Tibial artery (tissue), 4 donors: ENCODE measurements at regions not wholly inside any gene's neighbourhood (a gene's known extent, or its start where the extent isn't known, plus 50 kb on each side); places are given as distances from the start of the nearest gene placed in this dataset.
"Not testable (repeated sequence)": the region's sequence is repeated elsewhere in the genome, so short reads cannot be mapped to it uniquely, and the experiment has no call there.

Source experiments
- DNase-seq, 2 donors: peaks; one replicate each; pipeline ENCODE4 v3.0.0-alpha.2; 2019
- H3K27ac ChIP-seq, 2 donors: fragments of 200-600 bp; sonication (generic) in 1 of 2; 1 replicate in 1 of 2; 2 replicates in 1 of 2; pipeline ENCODE4 v1.5.1; 2018 to 2019; ENCODE audit warnings: mild to moderate bottlenecking in 1 of 2
- H3K27me3 ChIP-seq, 2 donors: fragments of 200-600 bp; sonication (generic) in 1 of 2; one replicate each; pipeline versions ENCODE4 v1.5.1 to v1.6.0; 2016 to 2019
- H3K36me3 ChIP-seq, 3 donors: fragments of 200-600 bp; sonication (generic) in 2 of 3; one replicate each; pipeline ENCODE4 v1.5.1; 2016 to 2019; ENCODE audit warnings: mild to moderate bottlenecking in 2 of 3
- H3K4me1 ChIP-seq, 4 donors: fragments of 200-600 bp; sonication (generic) in 2 of 4; 1 replicate in 3 of 4; 2 replicates in 1 of 4; pipeline ENCODE4 v1.5.1; 2016 to 2019
- H3K4me3 ChIP-seq, 2 donors: fragments of 200-600 bp; sonication (generic) in 1 of 2; 1 replicate in 1 of 2; 2 replicates in 1 of 2; pipeline ENCODE4 v1.5.1; 2018 to 2019; ENCODE audit warnings: mild to moderate bottlenecking in 2 of 2
- H3K9me3 ChIP-seq, 3 donors: fragments of 200-600 bp; sonication (generic) in 1 of 3; one replicate each; pipeline ENCODE4 v1.5.1; 2016 to 2019
- CTCF ChIP-seq, 2 experiments: fragments of 200-600 bp in 1 of 2; fragments of 450-650 bp in 1 of 2; IDR thresholded peaks; one replicate each; pipeline ENCODE4 v1.5.1; 2017 to 2019; ENCODE audit warnings: antibody characterized with exemption in 2 of 2, mild to moderate bottlenecking in 1 of 2, moderate library complexity in 1 of 2
- intact Hi-C: fragments of 100-400 bp; cut with DNase I; formaldehyde crosslinking; loops from one replicate; pipeline ENCODE4 v1.15.0; 2023; ENCODE audit warnings: low total_unique reads

GRCh38 chr9:73441223-73441622 is 289.6 kb downstream of the ANXA1 start:
- Histone ChIP-seq H3K27ac (no peak overlapping the region), H3K9me3 (no peaks in the 10 kb centered on the region), H3K4me3 (no peak overlapping the region), H3K27me3 (no peaks in the 10 kb centered on the region), H3K36me3 (no peaks in the 10 kb centered on the region), H3K4me1 (peaks cover 0 to 12% (median 0%) of the 10 kb centered on the region in 4 donors)
- intact Hi-C loops: no loop called here
- no peak for DNase-seq
- no peak for TF ChIP-seq CTCF (IDR thresholded peaks at IDR 0.05)

DNA sequence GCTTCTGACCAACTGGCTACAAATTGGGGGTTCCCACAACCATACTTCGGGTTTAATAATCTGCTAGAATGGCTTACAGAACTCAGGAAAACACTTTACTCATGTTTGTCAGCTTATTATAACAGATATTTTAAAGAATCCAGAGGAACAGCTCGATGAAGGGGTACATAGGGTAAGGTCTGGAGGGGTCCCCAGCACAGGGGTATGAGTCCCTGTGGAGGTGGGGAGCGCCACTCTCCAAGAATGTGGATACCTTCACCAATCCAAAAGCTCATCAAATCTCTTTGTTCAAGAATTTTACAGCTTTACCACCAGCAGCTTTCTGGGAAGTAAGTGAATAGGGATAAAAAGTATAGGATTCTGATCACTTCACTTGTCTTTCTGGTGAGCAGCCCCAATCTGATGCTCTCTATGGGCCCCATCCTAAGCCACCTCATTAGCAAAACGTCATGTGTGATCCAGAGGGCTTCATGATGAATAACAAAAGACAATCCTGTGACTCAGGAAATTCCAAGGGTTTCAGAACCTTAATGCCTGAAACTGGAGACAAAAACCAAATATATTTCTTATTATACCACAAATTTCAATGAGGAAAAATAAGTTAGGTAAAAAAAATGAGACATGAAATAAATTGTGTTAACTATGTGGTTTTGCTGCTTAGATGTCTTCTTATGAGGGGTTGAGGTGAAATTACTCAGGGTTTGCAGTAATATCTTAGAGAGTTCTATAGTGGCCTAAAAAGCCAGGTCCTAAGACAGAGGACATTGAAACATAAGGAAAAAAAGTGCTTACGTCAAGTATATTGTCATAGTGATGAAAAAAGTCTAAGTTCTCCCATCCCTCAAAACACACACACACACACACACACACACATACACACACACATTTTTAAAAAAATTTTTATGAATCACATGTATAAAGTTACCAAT is 290.5 kb downstream of the ANXA1 start:
- Histone ChIP-seq H3K9me3 (no peaks in the 10 kb centered on the region), H3K27me3 (no peaks in the 10 kb centered on the region), H3K4me1 (peaks cover 0 to 5% (median 0%) of the 10 kb centered on the region in 4 donors), H3K4me3 (no peak overlapping the region), H3K27ac (no peak overlapping the region), H3K36me3 (no peaks in the 10 kb centered on the region)
- no peak for TF ChIP-seq CTCF (IDR thresholded peaks at IDR 0.05)
- intact Hi-C loops: no loop called here
- no peak for DNase-seq

DNA sequence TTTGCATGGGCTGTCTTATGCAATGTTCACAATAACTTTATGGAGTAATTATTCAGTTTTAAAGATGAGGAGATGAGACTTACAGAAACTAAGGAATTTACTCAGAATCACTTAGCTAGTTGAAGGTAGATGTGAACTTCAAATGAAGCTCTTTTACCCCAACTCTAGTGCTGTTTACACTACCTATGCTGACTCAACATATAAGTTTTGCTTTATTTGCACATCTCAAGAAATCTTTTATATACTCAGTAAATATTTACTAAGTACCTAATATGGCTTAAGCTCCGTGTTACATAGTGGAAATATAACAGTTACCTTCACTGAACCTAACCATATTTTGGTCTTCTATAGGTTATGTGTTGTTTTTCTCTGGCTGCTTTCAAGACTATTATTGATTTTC is 293.2 kb downstream of the ANXA1 start:
- no peak for TF ChIP-seq CTCF (IDR thresholded peaks at IDR 0.05)
- Histone ChIP-seq H3K36me3 (no peaks in the 10 kb centered on the region), H3K27ac (no peak overlapping the region), H3K4me1 (peaks cover 0 to 5% (median 0%) of the 10 kb centered on the region in 4 donors), H3K27me3 (no peaks in the 10 kb centered on the region), H3K9me3 (no peaks in the 10 kb centered on the region), H3K4me3 (no peak overlapping the region)
- no peak for DNase-seq
- intact Hi-C loops: no loop called here

GRCh38 chr9:73445384-73445783 is 293.7 kb downstream of the ANXA1 start:
- DNase-seq, H3K4me1 ChIP-seq, H3K4me3 ChIP-seq, H3K27ac ChIP-seq, intact Hi-C loops, H3K36me3 ChIP-seq, H3K9me3 ChIP-seq, H3K27me3 ChIP-seq: not testable (repeated sequence)

DNA sequence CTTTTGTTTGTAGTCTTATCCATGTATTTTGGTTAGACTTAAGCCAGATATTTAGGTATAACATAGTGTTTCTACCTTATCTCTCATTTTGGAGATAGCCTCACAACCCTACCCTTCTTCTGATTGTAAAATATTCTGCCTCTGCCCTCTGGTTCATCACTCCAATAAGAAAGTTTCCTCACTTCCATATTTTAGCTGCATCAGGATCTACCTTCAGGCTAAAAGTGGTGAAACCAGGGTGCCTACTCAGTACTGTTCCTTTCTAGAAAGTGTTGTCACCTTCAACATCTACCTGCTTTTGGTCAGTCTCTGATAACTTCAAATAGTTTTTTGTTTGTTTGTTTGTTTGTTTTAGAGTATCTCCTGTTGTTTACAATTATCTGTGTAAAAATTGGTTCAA is 294.6 kb downstream of the ANXA1 start:
- H3K4me1 ChIP-seq: peaks cover 0 to 5% (median 0%) of the 10 kb centered on the region in 4 donors
- H3K9me3 ChIP-seq: no peaks in the 10 kb centered on the region
- no peaks in the 10 kb centered on the region for H3K27me3 ChIP-seq
- no peak for DNase-seq
- intact Hi-C loops: no loop called here
- H3K4me3 ChIP-seq: no peak overlapping the region
- no peak for TF ChIP-seq CTCF (IDR thresholded peaks at IDR 0.05)
- no peak overlapping the region for H3K27ac ChIP-seq
- H3K36me3 ChIP-seq: no peaks in the 10 kb centered on the region

DNA sequence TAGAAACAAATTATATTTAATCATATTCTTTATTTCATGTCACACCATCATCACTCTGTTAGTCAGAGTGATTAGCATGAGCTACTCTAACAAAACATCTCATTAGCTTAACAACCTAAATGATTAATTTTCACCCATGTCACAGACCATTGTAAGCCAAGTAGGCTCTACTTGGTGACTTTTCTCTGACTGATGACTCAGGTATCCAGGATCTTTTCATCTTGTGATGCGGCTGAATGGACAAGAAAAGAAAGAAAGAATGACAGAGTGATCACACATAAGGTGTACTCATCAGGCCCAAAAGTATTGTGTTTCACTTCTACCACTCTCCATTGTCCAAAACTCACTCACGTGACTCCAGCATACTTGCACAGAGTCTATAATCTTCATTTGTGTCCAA is 299.3 kb downstream of the ANXA1 start:
- Histone ChIP-seq H3K27ac (no peak overlapping the region), H3K4me1 (no peaks in the 10 kb centered on the region), H3K27me3 (no peaks in the 10 kb centered on the region), H3K4me3 (no peak overlapping the region), H3K36me3 (no peaks in the 10 kb centered on the region), H3K9me3 (no peaks in the 10 kb centered on the region)
- intact Hi-C loops: no loop called here
- no peak for TF ChIP-seq CTCF (IDR thresholded peaks at IDR 0.05)
- no peak for DNase-seq
